ENCODE measurements at regions not wholly inside any gene's neighbourhood (a gene's known extent, or its start where the extent isn't known, plus 50 kb on each side); places are given as distances from the start of the nearest gene placed in this dataset.

- Histone ChIP-seq H3K9me3 (ENCODE audit: insufficient read depth, low read length) (no peaks in the 10 kb centered on the region), H3K4me3 (ENCODE audit: insufficient read length, low read depth) (no peak overlapping the region), H3K4me1 (ENCODE audit: insufficient read depth, insufficient read length) (no peaks in the 10 kb centered on the region), H3K27me3 (ENCODE audit: insufficient read depth, insufficient read length) (no peaks in the 10 kb centered on the region), H3K9ac (ENCODE audit: insufficient read length, low read depth) (no peak overlapping the region), H3K36me3 (ENCODE audit: insufficient read depth, insufficient read length, low read length) (no peaks in the 10 kb centered on the region)
- TF ChIP-seq YY1 (IDR thresholded peaks at IDR 0.05; ENCODE audit: insufficient read depth, insufficient read length) (no peak), SUZ12 (IDR thresholded peaks at IDR 0.05; ENCODE audit: extremely low read depth, insufficient read depth, insufficient read length) (no peak), ZNF274 (IDR thresholded peaks at IDR 0.05; ENCODE audit: low read depth, low read length) (no peak)
- no peak for DNase-seq (ENCODE audit: low read depth, low spot score)
Observed at GRCh38 chrX:124518885-124519284, 172.5 kb downstream of the SH2D1A start.

- Histone ChIP-seq H3K4me1 (ENCODE audit: insufficient read depth, insufficient read length) (no peaks in the 10 kb centered on the region), H3K36me3 (ENCODE audit: insufficient read depth, insufficient read length, low read length) (no peaks in the 10 kb centered on the region), H3K9ac (ENCODE audit: insufficient read length, low read depth) (no peak overlapping the region), H3K4me3 (ENCODE audit: insufficient read length, low read depth) (no peak overlapping the region), H3K9me3 (ENCODE audit: insufficient read depth, low read length) (no peaks in the 10 kb centered on the region), H3K27me3 (ENCODE audit: insufficient read depth, insufficient read length) (no peaks in the 10 kb centered on the region)
- no peak for DNase-seq (ENCODE audit: low read depth, low spot score)
- TF ChIP-seq ZNF274 (IDR thresholded peaks at IDR 0.05; ENCODE audit: low read depth, low read length) (no peak), YY1 (IDR thresholded peaks at IDR 0.05; ENCODE audit: insufficient read depth, insufficient read length) (no peak), SUZ12 (IDR thresholded peaks at IDR 0.05; ENCODE audit: extremely low read depth, insufficient read depth, insufficient read length) (no peak)
Observed at GRCh38 chrX:124524852-124525251, 178.5 kb downstream of the SH2D1A start.

GRCh38 chrX:124529786-124530185 lies 183.4 kb downstream of the SH2D1A start:
- Histone ChIP-seq H3K4me1 (ENCODE audit: insufficient read depth, insufficient read length) (no peaks in the 10 kb centered on the region), H3K4me3 (ENCODE audit: insufficient read length, low read depth) (no peak overlapping the region), H3K36me3 (ENCODE audit: insufficient read depth, insufficient read length, low read length) (no peaks in the 10 kb centered on the region), H3K9ac (ENCODE audit: insufficient read length, low read depth) (no peak overlapping the region), H3K9me3 (ENCODE audit: insufficient read depth, low read length) (no peaks in the 10 kb centered on the region), H3K27me3 (ENCODE audit: insufficient read depth, insufficient read length) (no peaks in the 10 kb centered on the region)
- no peak for DNase-seq (ENCODE audit: low read depth, low spot score)
- no peak for TF ChIP-seq ZNF274 (IDR thresholded peaks at IDR 0.05; ENCODE audit: low read depth, low read length)
- no peak for TF ChIP-seq YY1 (IDR thresholded peaks at IDR 0.05; ENCODE audit: insufficient read depth, insufficient read length)
- TF ChIP-seq SUZ12 (IDR thresholded peaks at IDR 0.05; ENCODE audit: extremely low read depth, insufficient read depth, insufficient read length) = no peak

- TF ChIP-seq SUZ12 (IDR thresholded peaks at IDR 0.05; ENCODE audit: extremely low read depth, insufficient read depth, insufficient read length) (no peak), ZNF274 (IDR thresholded peaks at IDR 0.05; ENCODE audit: low read depth, low read length) (no peak), YY1 (IDR thresholded peaks at IDR 0.05; ENCODE audit: insufficient read depth, insufficient read length) (no peak)
- Histone ChIP-seq H3K27me3 (ENCODE audit: insufficient read depth, insufficient read length) (no peaks in the 10 kb centered on the region), H3K9ac (ENCODE audit: insufficient read length, low read depth) (no peak overlapping the region), H3K9me3 (ENCODE audit: insufficient read depth, low read length) (no peaks in the 10 kb centered on the region), H3K36me3 (ENCODE audit: insufficient read depth, insufficient read length, low read length) (no peaks in the 10 kb centered on the region), H3K4me3 (ENCODE audit: insufficient read length, low read depth) (no peak overlapping the region), H3K4me1 (ENCODE audit: insufficient read depth, insufficient read length) (no peaks in the 10 kb centered on the region)
- no peak for DNase-seq (ENCODE audit: low read depth, low spot score)
Observed at GRCh38 chrX:124530803-124531202, 184.4 kb downstream of the SH2D1A start.

- Histone ChIP-seq H3K36me3 (ENCODE audit: insufficient read depth, insufficient read length, low read length) (no peaks in the 10 kb centered on the region), H3K27me3 (ENCODE audit: insufficient read depth, insufficient read length) (no peaks in the 10 kb centered on the region), H3K4me3 (ENCODE audit: insufficient read length, low read depth) (no peak overlapping the region), H3K9me3 (ENCODE audit: insufficient read depth, low read length) (no peaks in the 10 kb centered on the region), H3K9ac (ENCODE audit: insufficient read length, low read depth) (no peak overlapping the region), H3K4me1 (ENCODE audit: insufficient read depth, insufficient read length) (no peaks in the 10 kb centered on the region)
- DNase-seq (ENCODE audit: low read depth, low spot score) = peak; percentile 22
- TF ChIP-seq ZNF274 (IDR thresholded peaks at IDR 0.05; ENCODE audit: low read depth, low read length) (no peak), YY1 (IDR thresholded peaks at IDR 0.05; ENCODE audit: insufficient read depth, insufficient read length) (no peak), SUZ12 (IDR thresholded peaks at IDR 0.05; ENCODE audit: extremely low read depth, insufficient read depth, insufficient read length) (no peak)
Observed at GRCh38 chrX:124534536-124534935, 188.2 kb downstream of the SH2D1A start.

GRCh38 chrX:124540474-124540873 lies 194.1 kb downstream of the SH2D1A start:
- Histone ChIP-seq H3K9ac (ENCODE audit: insufficient read length, low read depth) (no peak overlapping the region), H3K4me3 (ENCODE audit: insufficient read length, low read depth) (no peak overlapping the region), H3K4me1 (ENCODE audit: insufficient read depth, insufficient read length) (no peaks in the 10 kb centered on the region), H3K36me3 (ENCODE audit: insufficient read depth, insufficient read length, low read length) (no peaks in the 10 kb centered on the region), H3K9me3 (ENCODE audit: insufficient read depth, low read length) (no peaks in the 10 kb centered on the region), H3K27me3 (ENCODE audit: insufficient read depth, insufficient read length) (no peaks in the 10 kb centered on the region)
- TF ChIP-seq SUZ12 (IDR thresholded peaks at IDR 0.05; ENCODE audit: extremely low read depth, insufficient read depth, insufficient read length) (no peak), ZNF274 (IDR thresholded peaks at IDR 0.05; ENCODE audit: low read depth, low read length) (no peak), YY1 (IDR thresholded peaks at IDR 0.05; ENCODE audit: insufficient read depth, insufficient read length) (no peak)
- no peak for DNase-seq (ENCODE audit: low read depth, low spot score)

GRCh38 chrX:124548571-124548970 lies 202.2 kb downstream of the SH2D1A start:
- DNase-seq (ENCODE audit: low read depth, low spot score) = no peak
- TF ChIP-seq ZNF274 (IDR thresholded peaks at IDR 0.05; ENCODE audit: low read depth, low read length) (no peak), YY1 (IDR thresholded peaks at IDR 0.05; ENCODE audit: insufficient read depth, insufficient read length) (no peak), SUZ12 (IDR thresholded peaks at IDR 0.05; ENCODE audit: extremely low read depth, insufficient read depth, insufficient read length) (no peak)
- Histone ChIP-seq H3K9me3 (ENCODE audit: insufficient read depth, low read length) (no peaks in the 10 kb centered on the region), H3K36me3 (ENCODE audit: insufficient read depth, insufficient read length, low read length) (no peaks in the 10 kb centered on the region), H3K27me3 (ENCODE audit: insufficient read depth, insufficient read length) (no peaks in the 10 kb centered on the region), H3K4me1 (ENCODE audit: insufficient read depth, insufficient read length) (no peaks in the 10 kb centered on the region), H3K9ac (ENCODE audit: insufficient read length, low read depth) (no peak overlapping the region), H3K4me3 (ENCODE audit: insufficient read length, low read depth) (no peak overlapping the region)
